Loucy (cell line): ENCODE measurements at regions not wholly inside any gene's neighbourhood (a gene's known extent, or its start where the extent isn't known, plus 50 kb on each side); places are given as distances from the start of the nearest gene placed in this dataset.

Experiments used
- H2AFZ ChIP-seq: fragments of 200-600 bp; sonication (generic); 2 replicates; pipeline ENCODE4 v1.6.0; 2016; ENCODE audit warnings: antibody characterized with exemption, mild to moderate bottlenecking, low read length, moderate library complexity
- H3F3A ChIP-seq: fragments of 200-600 bp; 2 replicates; pipeline ENCODE4 v1.6.0; 2016; ENCODE audit warnings: antibody characterized with exemption, low read depth, mild to moderate bottlenecking
- H3K27me3 ChIP-seq: fragments of 200-600 bp; sonication (generic); 2 replicates; pipeline ENCODE4 v1.6.1; 2014; ENCODE audit warnings: low read length, mild to moderate bottlenecking; ENCODE audit not compliant: insufficient read depth, poor library complexity, severe bottlenecking
- H3K36me3 ChIP-seq: fragments of 200-600 bp; sonication (generic); 2 replicates; pipeline ENCODE4 v1.6.1; 2016; ENCODE audit warnings: low read length; ENCODE audit not compliant: insufficient read depth
- H3K4me1 ChIP-seq: fragments of 200-600 bp; sonication (generic); 2 replicates; pipeline ENCODE4 v1.5.1; 2014; ENCODE audit warnings: low read length, mild to moderate bottlenecking; ENCODE audit not compliant: insufficient read depth, poor library complexity, severe bottlenecking
- H3K4me2 ChIP-seq: fragments of 200-600 bp; sonication (generic); 2 replicates; pipeline ENCODE4 v1.6.0; 2014; ENCODE audit warnings: antibody characterized with exemption, low read length, low read depth, mild to moderate bottlenecking; ENCODE audit not compliant: poor library complexity, severe bottlenecking
- H3K4me3 ChIP-seq: fragments of 200-600 bp; sonication (generic); 2 replicates; pipeline ENCODE4 v1.5.1; 2014; ENCODE audit warnings: low read length, mild to moderate bottlenecking, mixed read lengths; ENCODE audit not compliant: poor library complexity, severe bottlenecking
- H3K79me2 ChIP-seq: fragments of 200-600 bp; sonication (generic); 2 replicates; pipeline ENCODE4 v1.6.1; 2014; ENCODE audit warnings: low read length; ENCODE audit not compliant: insufficient read depth
- H3K9ac ChIP-seq: fragments of 200-600 bp; sonication (generic); 2 replicates; pipeline ENCODE4 v1.6.0; 2014; ENCODE audit warnings: mild to moderate bottlenecking, low read depth, low read length, moderate library complexity; ENCODE audit not compliant: poor library complexity, severe bottlenecking
- H3K9me2 ChIP-seq: fragments of 200-600 bp; sonication (generic); replicated peaks from 2 replicates; pipeline ENCODE4 v1.6.1; 2016; ENCODE audit warnings: low read depth, low read length, mixed read lengths
- H3K9me3 ChIP-seq: fragments of 200-600 bp; sonication (generic); 2 replicates; pipeline ENCODE4 v1.6.1; 2014; ENCODE audit warnings: mild to moderate bottlenecking, antibody characterized with exemption, low read length, low read depth; ENCODE audit not compliant: insufficient read depth
- H4K20me1 ChIP-seq: fragments of 200-600 bp; sonication (generic); 2 replicates; pipeline ENCODE4 v1.6.0; 2014; ENCODE audit warnings: antibody characterized with exemption, low read length, mild to moderate bottlenecking; ENCODE audit not compliant: insufficient read depth, poor library complexity, severe bottlenecking
- CTCF ChIP-seq: fragments of 200-600 bp; sonication (generic); conservative IDR thresholded peaks from 2 replicates; pipeline ENCODE4 v1.5.1; 2014; ENCODE audit warnings: mild to moderate bottlenecking, antibody characterized with exemption, low read length
- EZH2phosphoT487 ChIP-seq: fragments of 200-600 bp; IDR thresholded peaks from 2 replicates; pipeline ENCODE4 v1.6.1; 2018; ENCODE audit warnings: antibody characterized with exemption, mild to moderate bottlenecking, moderate library complexity, borderline replicate concordance

- H3K4me3 ChIP-seq, result no peak overlapping the region
- TF ChIP-seq EZH2phosphoT487 (no peak), CTCF (no peak)
- H3F3A ChIP-seq, result no peaks in the 10 kb centered on the region
- no peak overlapping the region for H3K9ac ChIP-seq
- no peaks in the 10 kb centered on the region for H4K20me1 ChIP-seq
- H3K4me1 ChIP-seq, result no peaks in the 10 kb centered on the region
- no peaks in the 10 kb centered on the region for H3K36me3 ChIP-seq
- no peaks in the 10 kb centered on the region for H3K79me2 ChIP-seq
- H3K27me3 ChIP-seq, result no peaks in the 10 kb centered on the region
- H3K9me3 ChIP-seq, result no peaks in the 10 kb centered on the region
- no peaks in the 10 kb centered on the region for H3K9me2 ChIP-seq
- H3K4me2 ChIP-seq, result no peak overlapping the region
- H2AFZ ChIP-seq, result no peak overlapping the region
These were observed 186.0 kb upstream of the PMFBP1 start for GRCh38 chr16:72357910-72358309.

- H3K4me3 ChIP-seq, result no peak overlapping the region
- no peak overlapping the region for H3K9ac ChIP-seq
- TF ChIP-seq CTCF (no peak), EZH2phosphoT487 (no peak)
- no peaks in the 10 kb centered on the region for H3K36me3 ChIP-seq
- no peaks in the 10 kb centered on the region for H3K27me3 ChIP-seq
- no peaks in the 10 kb centered on the region for H4K20me1 ChIP-seq
- H3K9me2 ChIP-seq, result no peaks in the 10 kb centered on the region
- H3K4me1 ChIP-seq, result no peaks in the 10 kb centered on the region
- H3K79me2 ChIP-seq, result no peaks in the 10 kb centered on the region
- H3F3A ChIP-seq, result no peaks in the 10 kb centered on the region
- H3K9me3 ChIP-seq, result no peaks in the 10 kb centered on the region
- no peak overlapping the region for H2AFZ ChIP-seq
- H3K4me2 ChIP-seq, result no peak overlapping the region
These were observed 183.6 kb upstream of the PMFBP1 start for GRCh38 chr16:72355561-72355960.

- Histone ChIP-seq H3F3A (no peaks in the 10 kb centered on the region), H3K4me3 (no peak overlapping the region), H3K9me2 (no peaks in the 10 kb centered on the region), H3K27me3 (no peaks in the 10 kb centered on the region), H4K20me1 (no peaks in the 10 kb centered on the region), H3K9me3 (no peaks in the 10 kb centered on the region), H3K4me1 (no peaks in the 10 kb centered on the region), H3K9ac (no peak overlapping the region), H3K79me2 (no peaks in the 10 kb centered on the region), H3K4me2 (no peak overlapping the region), H2AFZ (no peak overlapping the region), H3K36me3 (no peaks in the 10 kb centered on the region)
- TF ChIP-seq EZH2phosphoT487 (no peak), CTCF (no peak)
These were observed 177.8 kb upstream of the PMFBP1 start for GRCh38 chr16:72349719-72350118.
